DOHH2 (cell line): ENCODE measurements at regions not wholly inside any gene's neighbourhood (a gene's known extent, or its start where the extent isn't known, plus 50 kb on each side); places are given as distances from the start of the nearest gene placed in this dataset.

Experiments
- CTCF ChIP-seq: fragments of 200-600 bp; sonication (generic); IDR thresholded peaks from one replicate; pipeline ENCODE4 v1.5.1; 2014; ENCODE audit warnings: antibody characterized with exemption, mild to moderate bottlenecking, low read depth, low read length; ENCODE audit not compliant: poor library complexity, severe bottlenecking
- EZH2phosphoT487 ChIP-seq: fragments of 200-600 bp; sonication (generic); IDR thresholded peaks from 2 replicates; pipeline ENCODE4 v1.6.1; 2017; ENCODE audit warnings: borderline replicate concordance, mild to moderate bottlenecking, antibody characterized with exemption, low read length, moderate library complexity, mixed read lengths

DNA sequence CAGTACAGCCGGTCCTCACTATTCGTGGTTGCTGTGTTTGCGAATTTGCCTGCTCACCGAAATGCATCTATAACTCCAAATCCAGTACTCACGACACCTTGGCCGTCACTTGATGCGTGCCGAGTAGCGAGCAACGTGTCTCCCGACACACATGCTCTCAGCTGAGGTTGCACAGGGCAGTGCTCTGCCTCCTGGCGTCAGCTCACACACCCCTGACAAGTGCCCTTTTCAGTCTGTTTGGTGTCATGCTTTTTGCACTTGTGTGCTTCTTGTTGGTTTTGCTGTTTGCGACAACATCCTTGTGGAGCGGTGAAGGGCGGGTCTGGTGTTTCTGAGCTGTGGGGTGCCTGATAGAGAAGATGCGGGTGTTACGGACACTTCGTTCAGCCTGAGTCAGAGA lies 110.4 kb upstream of the RFLNA start:
- TF ChIP-seq CTCF (no peak), EZH2phosphoT487 (no peak)
